HG02610 (cell line): ENCODE measurements at regions not wholly inside any gene's neighbourhood (a gene's known extent, or its start where the extent isn't known, plus 50 kb on each side); places are given as distances from the start of the nearest gene placed in this dataset.

Experiments
- ATAC-seq: cut with Tn5 transposase; IDR thresholded peaks from one replicate; pipeline ENCODE4 v1.9.1; 2021; ENCODE audit warnings: mild to moderate bottlenecking, moderate library complexity; ENCODE audit not compliant: unreplicated experiment

- no peak for ATAC-seq
Observed at GRCh38 chr20:54711071-54711470, 235.7 kb downstream of the DOK5 start.

DNA sequence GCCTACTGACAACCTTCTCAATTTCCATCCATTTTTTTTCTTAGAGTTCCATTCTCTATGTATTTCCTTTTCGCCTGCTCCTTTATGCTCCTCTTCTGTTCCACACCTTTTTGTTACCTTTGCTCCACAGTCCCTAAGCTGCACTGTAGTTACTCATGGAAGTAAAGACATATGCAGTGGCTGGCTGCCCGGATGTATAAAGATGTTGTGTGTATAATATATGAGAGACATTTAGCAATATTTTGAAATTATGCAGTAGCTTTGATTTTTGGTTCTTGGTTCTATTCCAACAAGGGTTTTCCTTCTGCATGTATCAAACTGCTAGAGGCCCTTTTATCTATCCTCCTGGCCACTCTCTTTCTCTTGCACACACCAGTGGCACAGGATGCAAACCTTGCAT is 234.9 kb downstream of the DOK5 start:
- no peak for ATAC-seq

- no peak for ATAC-seq
Observed at GRCh38 chr20:54708229-54708628, 232.8 kb downstream of the DOK5 start.

GRCh38 chr20:54707801-54708200 is 232.4 kb downstream of the DOK5 start:
- no peak for ATAC-seq

- no peak for ATAC-seq
Observed at GRCh38 chr20:54706581-54706980, 231.2 kb downstream of the DOK5 start.

DNA sequence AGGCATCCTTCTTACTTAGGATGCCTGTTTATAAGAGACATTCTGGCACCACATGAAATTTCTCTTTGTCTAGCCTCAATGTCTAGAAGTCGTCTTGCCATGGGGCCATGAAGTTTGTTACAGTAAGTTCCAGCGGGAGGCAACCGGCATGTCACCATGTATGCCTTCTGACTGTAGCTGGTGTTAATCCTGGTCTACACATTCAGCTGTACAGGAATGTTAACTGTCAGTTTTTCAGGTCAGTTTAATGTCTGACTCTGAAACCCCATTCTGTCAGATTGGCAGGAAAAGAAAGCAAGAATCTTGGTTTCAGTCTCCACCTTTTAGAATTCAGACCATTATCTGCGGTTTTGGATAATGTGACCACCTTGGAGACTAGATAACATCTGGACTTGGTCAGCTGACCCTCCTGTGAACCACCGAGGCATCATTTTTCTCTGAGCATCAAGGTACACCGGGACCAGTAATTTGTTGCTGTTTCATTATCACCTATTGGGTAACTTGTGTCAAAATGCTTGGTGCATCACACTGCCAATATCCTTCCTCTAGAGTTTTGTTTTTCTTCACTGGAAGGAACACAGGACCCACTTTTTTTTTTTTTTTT is 228.7 kb downstream of the DOK5 start:
- ATAC-seq, result no peak
